ENCODE measurements at regions not wholly inside any gene's neighbourhood (a gene's known extent, or its start where the extent isn't known, plus 50 kb on each side); places are given as distances from the start of the nearest gene placed in this dataset.

GRCh38 chr12:58976146-58976545 lies 55.8 kb upstream of the LRIG3 start:
- Histone ChIP-seq H3K27me3 (ENCODE audit: control insufficient read depth, insufficient read depth, low read length) (no peaks in the 10 kb centered on the region), H3K4me3 (ENCODE audit: low read depth in 2 of 2, low read length in 2 of 2) (no peak overlapping the region), H3K27ac (ENCODE audit: low read length) (no peak overlapping the region), H3K4me1 (ENCODE audit: control insufficient read depth, insufficient read depth, low read length) (no peaks in the 10 kb centered on the region), H3K36me3 (ENCODE audit: control insufficient read depth, insufficient read depth, low read length) (no peaks in the 10 kb centered on the region), H3K9me3 (ENCODE audit: control insufficient read depth, insufficient read depth, low read depth, low read length) (no peaks in the 10 kb centered on the region)
- no peak for ATAC-seq
- in situ Hi-C loops (cut with HindIII; ENCODE audit: low pct_unique_long_range_greater_than_20kb, low sequenced_read_pairs) = no loop called here
- no peak for TF ChIP-seq CTCF (IDR thresholded peaks at IDR 0.05)
- no peak for TF ChIP-seq SIN3A (IDR thresholded peaks at IDR 0.05; ENCODE audit: borderline replicate concordance, insufficient read depth, low read depth, low read length)
- TF ChIP-seq REST (IDR thresholded peaks at IDR 0.05; ENCODE audit: insufficient read depth in 1 of 2, low read depth in 2 of 2, low read length in 1 of 2) = no peak
- TF ChIP-seq TCF7L2 (IDR thresholded peaks at IDR 0.05; ENCODE audit: low read depth, low read length) = no peak
- TF ChIP-seq POLR2AphosphoS5 (IDR thresholded peaks at IDR 0.05; ENCODE audit: low read depth, low read length) = no peak
- no peak for DNase-seq (ENCODE audit: low read depth, low spot score)
- intact Hi-C loops (cut with micrococcal nuclease; ENCODE audit: unreplicated experiment) = no loop called here
- no TSS peak for BruUV-seq (replicated peaks)
- ChIA-PET POLR2A (no interaction called here), CTCF (no interaction called here)
